Mesothelial cell of epicardium (in vitro differentiated cells): ENCODE measurements at regions not wholly inside any gene's neighbourhood (a gene's known extent, or its start where the extent isn't known, plus 50 kb on each side); places are given as distances from the start of the nearest gene placed in this dataset.

Experiments
- DNase-seq, 2 experiments: peaks; one replicate each; pipeline ENCODE4 v3.0.0; 2021; ENCODE audit warnings: low spot score in 2 of 2; ENCODE audit not compliant: unreplicated experiment in 2 of 2
- H3K27ac Mint-ChIP-seq: 2 replicates; pipeline ENCODE4 v1.8.0; 2021; ENCODE audit warnings: mixed read lengths
- H3K27me3 Mint-ChIP-seq: 2 replicates; pipeline ENCODE4 v1.8.0; 2021; ENCODE audit warnings: low read depth, mixed read lengths
- H3K36me3 Mint-ChIP-seq: 2 replicates; pipeline ENCODE4 v1.8.0; 2021; ENCODE audit warnings: mixed read lengths
- H3K4me1 Mint-ChIP-seq: 2 replicates; pipeline ENCODE4 v1.8.0; 2021; ENCODE audit warnings: mixed read lengths
- H3K4me3 Mint-ChIP-seq: 2 replicates; pipeline ENCODE4 v1.8.0; 2021; ENCODE audit warnings: mild to moderate bottlenecking, moderate library complexity, mixed read lengths
- H3K9me3 Mint-ChIP-seq: 2 replicates; pipeline ENCODE4 v1.8.0; 2021; ENCODE audit warnings: mixed read lengths
- CTCF ChIP-seq: fragments of 200-600 bp; sonication (generic); IDR thresholded peaks from one replicate; pipeline ENCODE4 v1.5.0; 2021; ENCODE audit warnings: antibody characterized with exemption; ENCODE audit not compliant: unreplicated experiment

GRCh38 chr2:188664951-188665595 is 309.1 kb upstream of the COL3A1 start:
- Mint-ChIP-seq H3K4me3 (no peak overlapping the region), H3K9me3 (peaks cover 9% of the 10 kb centered on the region), H3K27ac (peak overlapping the region; percentile 85), H3K4me1 (peaks cover 39% of the 10 kb centered on the region), H3K27me3 (no peaks in the 10 kb centered on the region), H3K36me3 (peaks cover 5% of the 10 kb centered on the region)
- DNase-seq, result no peak
- TF ChIP-seq CTCF, result no peak

GRCh38 chr2:188665727-188666304 is 308.4 kb upstream of the COL3A1 start:
- no peak overlapping the region for H3K4me3 Mint-ChIP-seq
- no peak for TF ChIP-seq CTCF
- H3K36me3 Mint-ChIP-seq, result peaks cover 5% of the 10 kb centered on the region
- peaks cover 9% of the 10 kb centered on the region for H3K9me3 Mint-ChIP-seq
- no peaks in the 10 kb centered on the region for H3K27me3 Mint-ChIP-seq
- no peak overlapping the region for H3K27ac Mint-ChIP-seq
- peaks cover 39% of the 10 kb centered on the region for H3K4me1 Mint-ChIP-seq
- no peak for DNase-seq

- Mint-ChIP-seq H3K4me3 (no peak overlapping the region), H3K4me1 (peaks cover 39% of the 10 kb centered on the region), H3K9me3 (peaks cover 6% of the 10 kb centered on the region), H3K27ac (peak overlapping the region; percentile 48), H3K27me3 (no peaks in the 10 kb centered on the region), H3K36me3 (peaks cover 4% of the 10 kb centered on the region)
- no peak for TF ChIP-seq CTCF
- no peak for DNase-seq
Observed at GRCh38 chr2:188666503-188666902, 307.7 kb upstream of the COL3A1 start.

GRCh38 chr2:188668017-188668680 is 306.0 kb upstream of the COL3A1 start:
- H3K36me3 Mint-ChIP-seq, result no peaks in the 10 kb centered on the region
- no peak for TF ChIP-seq CTCF
- H3K4me3 Mint-ChIP-seq, result no peak overlapping the region
- H3K27me3 Mint-ChIP-seq, result no peaks in the 10 kb centered on the region
- peaks cover 35% of the 10 kb centered on the region for H3K4me1 Mint-ChIP-seq
- H3K9me3 Mint-ChIP-seq, result no peaks in the 10 kb centered on the region
- no peak for DNase-seq
- H3K27ac Mint-ChIP-seq, result peak overlapping the region; percentile 73

- DNase-seq, result no peak
Observed at GRCh38 chr2:188675391-188676009, 298.7 kb upstream of the COL3A1 start.

More at GRCh38 chr2:188675391-188676009, 298.7 kb upstream of the COL3A1 start:
- peaks cover 39% of the 10 kb centered on the region for H3K4me1 Mint-ChIP-seq
- no peaks in the 10 kb centered on the region for H3K27me3 Mint-ChIP-seq
- peaks cover 3% of the 10 kb centered on the region for H3K9me3 Mint-ChIP-seq
- H3K27ac Mint-ChIP-seq, result peak overlapping the region; percentile 93
- H3K4me3 Mint-ChIP-seq, result no peak overlapping the region
- no peak for TF ChIP-seq CTCF
- peaks cover 3% of the 10 kb centered on the region for H3K36me3 Mint-ChIP-seq
